NCI-H82 treated with DMSO at 0.1 percent for 48 hours (cell line): ENCODE measurements at regions not wholly inside any gene's neighbourhood (a gene's known extent, or its start where the extent isn't known, plus 50 kb on each side); places are given as distances from the start of the nearest gene placed in this dataset.
A peak's percentile ranks its signal among the peaks of the same experiment; 100 is the strongest.
"Not testable (repeated sequence)": the region's sequence is repeated elsewhere in the genome, so short reads cannot be mapped to it uniquely, and the experiment has no call there.

Source experiments
- DNase-seq: peaks from one replicate; lab custom pipeline; 2025; ENCODE audit not compliant: unreplicated experiment; lab: John Stamatoyannopoulos, UW

GRCh38 chr2:139605668-139606067 lies 825.5 kb upstream of the NXPH2 start:
- DNase-seq, result no peak

DNA sequence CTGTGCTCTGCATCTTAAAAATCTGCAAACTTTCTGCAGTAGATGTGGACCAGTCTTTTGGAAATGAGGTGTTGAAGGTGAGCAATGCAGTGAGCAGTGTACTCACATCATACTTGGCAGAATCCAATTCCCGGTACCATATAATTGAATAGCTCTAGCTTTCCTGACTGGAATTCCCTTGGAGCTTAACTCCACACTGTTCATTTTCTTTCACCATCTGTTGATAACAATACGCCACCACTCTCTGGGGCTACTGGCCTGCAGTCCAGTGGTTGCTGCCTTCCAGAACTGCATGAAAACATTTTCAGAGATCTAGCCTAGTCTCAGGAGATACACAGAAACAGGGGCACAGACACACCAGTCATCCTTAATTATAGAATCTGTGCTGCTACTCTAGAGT lies 820.0 kb upstream of the NXPH2 start:
- no peak for DNase-seq

DNA sequence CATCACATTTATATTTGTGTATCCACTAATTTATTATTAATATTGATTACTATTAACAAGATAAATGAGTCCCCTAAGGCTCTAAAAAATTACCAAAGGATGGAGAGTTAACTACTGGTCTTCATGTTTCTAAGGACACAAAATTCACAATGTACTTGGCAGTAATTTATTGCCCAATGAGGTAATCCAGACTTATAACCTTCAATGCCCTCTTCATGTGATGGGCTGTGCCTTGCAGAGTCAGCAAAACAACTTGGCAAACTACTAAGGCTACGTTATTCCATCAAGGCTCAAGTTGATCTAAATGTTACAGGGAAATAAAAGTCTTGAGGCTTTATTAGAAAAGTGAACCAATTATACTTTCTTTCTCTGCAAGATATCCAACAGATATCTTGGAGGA lies 804.9 kb upstream of the NXPH2 start:
- DNase-seq, result no peak

GRCh38 chr2:139574371-139574770 lies 794.2 kb upstream of the NXPH2 start:
- DNase-seq, result no peak

- DNase-seq, result no peak
These were observed 776.6 kb upstream of the NXPH2 start for GRCh38 chr2:139556789-139557188.

DNA sequence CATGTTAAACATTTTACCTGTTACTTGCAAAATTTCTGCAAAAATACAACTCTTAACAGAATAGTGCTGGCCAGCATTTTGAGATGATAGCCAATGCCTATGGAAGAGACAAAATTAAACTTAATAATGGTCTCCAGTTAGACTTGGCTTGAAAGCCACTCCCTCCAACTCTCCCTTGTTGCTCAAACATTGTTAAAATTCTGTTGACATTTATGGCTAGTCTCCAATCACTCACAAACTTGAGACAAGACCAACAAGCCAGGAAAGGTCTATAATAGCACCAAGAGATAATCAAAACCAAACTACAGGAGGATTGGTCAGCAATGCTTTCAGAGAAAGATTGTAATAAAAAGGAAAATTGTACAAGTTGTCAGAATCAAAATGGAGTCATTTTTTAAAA lies 770.7 kb upstream of the NXPH2 start:
- no peak for DNase-seq

DNA sequence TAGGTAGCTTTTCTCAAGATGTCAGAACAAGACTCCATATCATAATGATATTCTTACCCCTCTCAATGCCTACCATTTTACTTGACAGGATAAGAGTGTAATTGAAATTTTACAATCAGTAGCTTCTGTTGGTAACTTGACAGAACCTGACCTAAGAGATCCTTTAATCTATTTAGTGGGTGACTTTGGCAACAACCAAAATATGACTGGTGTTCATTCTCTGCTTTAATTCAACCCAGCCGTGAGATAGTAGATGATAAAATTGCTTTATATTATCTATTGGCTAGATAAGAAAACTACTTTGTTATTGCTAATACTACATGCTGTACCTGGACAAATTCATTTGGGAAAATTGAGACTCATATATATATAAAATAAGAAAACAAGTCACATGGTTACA lies 770.2 kb upstream of the NXPH2 start:
- DNase-seq, result no peak

- DNase-seq, result no peak
These were observed 764.1 kb upstream of the NXPH2 start for GRCh38 chr2:139544186-139544851.

GRCh38 chr2:139538332-139539020 lies 758.3 kb upstream of the NXPH2 start:
- DNase-seq, result not testable (repeated sequence)

DNA sequence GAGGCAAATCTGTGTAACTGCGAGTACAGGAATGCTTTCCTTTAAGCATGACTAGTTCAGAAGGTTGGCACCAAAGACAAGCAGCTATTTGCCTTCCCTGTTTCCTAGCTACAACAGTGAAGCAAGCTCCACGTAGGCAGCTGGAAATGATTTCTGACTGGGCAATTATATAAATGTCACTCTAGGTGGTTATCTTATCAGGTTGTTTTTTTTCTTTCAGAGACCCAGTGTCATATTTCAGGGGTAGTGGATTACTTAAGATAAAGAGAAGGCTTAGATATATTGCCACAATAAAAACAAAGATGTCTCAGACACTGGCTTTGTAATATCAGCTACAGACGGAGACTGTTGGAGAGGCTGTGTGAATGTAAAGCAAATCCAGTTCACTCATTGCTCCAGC lies 748.9 kb upstream of the NXPH2 start:
- no peak for DNase-seq

- no peak for DNase-seq
These were observed 746.6 kb upstream of the NXPH2 start for GRCh38 chr2:139526781-139527180.

GRCh38 chr2:139518321-139518720 lies 738.1 kb upstream of the NXPH2 start:
- DNase-seq, result no peak

GRCh38 chr2:139514951-139515350 lies 734.8 kb upstream of the NXPH2 start:
- no peak for DNase-seq

DNA sequence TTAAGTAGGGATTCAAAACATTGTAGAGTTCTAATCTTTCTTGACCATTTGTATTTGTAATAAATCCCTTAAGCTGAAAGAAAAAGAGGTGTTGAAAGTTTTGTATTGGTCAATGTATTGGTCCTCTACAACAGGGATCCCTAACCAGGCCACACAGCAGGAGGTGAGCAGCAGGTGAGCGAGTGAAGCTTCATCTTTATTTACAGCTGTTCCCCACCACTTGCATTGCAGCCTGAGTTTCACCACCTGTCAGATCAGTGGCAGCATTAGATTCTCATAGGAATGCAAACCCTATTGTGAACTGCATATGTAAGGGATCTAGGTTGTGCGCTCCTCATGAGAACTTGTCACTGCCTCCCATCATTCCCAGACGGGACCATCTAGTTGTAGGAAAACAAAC lies 715.7 kb upstream of the NXPH2 start:
- no peak for DNase-seq

GRCh38 chr2:139492131-139492680 lies 712.0 kb upstream of the NXPH2 start:
- no peak for DNase-seq

- DNase-seq, result no peak
These were observed 700.0 kb upstream of the NXPH2 start for GRCh38 chr2:139480161-139480650.

DNA sequence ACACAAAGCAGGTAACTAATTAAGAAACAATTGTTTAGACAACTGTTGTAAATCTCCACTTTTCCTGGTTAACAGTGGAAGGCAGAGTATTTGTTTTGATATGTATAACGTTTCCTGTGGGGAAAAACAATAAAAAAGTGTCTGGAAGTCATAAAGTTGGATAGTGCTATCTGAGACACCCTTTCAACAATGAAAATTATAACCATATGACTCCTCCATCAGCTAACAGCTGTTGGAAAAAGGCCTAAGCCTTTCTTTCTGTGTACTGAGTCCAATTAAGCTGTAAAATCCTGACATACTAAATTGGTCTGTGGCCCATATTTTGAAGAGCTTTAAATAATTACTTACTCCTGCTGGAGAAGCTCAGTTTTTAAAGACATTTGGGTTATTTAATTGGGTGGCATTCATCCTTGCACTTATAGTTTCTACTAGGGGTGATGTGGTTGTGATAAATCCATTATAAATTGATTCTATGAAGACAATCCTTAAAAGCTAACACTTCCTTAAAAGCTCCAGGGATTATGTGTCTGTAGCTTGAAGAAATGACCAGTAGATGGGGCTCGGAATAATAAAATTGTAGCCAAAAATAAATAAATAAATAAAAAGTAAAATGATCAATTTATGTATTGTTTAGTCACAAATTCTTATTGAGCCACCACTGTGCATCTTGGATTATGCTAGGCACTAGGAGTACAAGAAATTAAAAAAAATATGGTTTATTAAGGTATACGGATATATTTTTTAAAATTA lies 698.1 kb upstream of the NXPH2 start:
- DNase-seq, result peak; percentile 97

- DNase-seq, result no peak
These were observed 697.4 kb upstream of the NXPH2 start for GRCh38 chr2:139477618-139478017.

GRCh38 chr2:139469985-139470384 lies 689.8 kb upstream of the NXPH2 start:
- DNase-seq, result no peak

DNA sequence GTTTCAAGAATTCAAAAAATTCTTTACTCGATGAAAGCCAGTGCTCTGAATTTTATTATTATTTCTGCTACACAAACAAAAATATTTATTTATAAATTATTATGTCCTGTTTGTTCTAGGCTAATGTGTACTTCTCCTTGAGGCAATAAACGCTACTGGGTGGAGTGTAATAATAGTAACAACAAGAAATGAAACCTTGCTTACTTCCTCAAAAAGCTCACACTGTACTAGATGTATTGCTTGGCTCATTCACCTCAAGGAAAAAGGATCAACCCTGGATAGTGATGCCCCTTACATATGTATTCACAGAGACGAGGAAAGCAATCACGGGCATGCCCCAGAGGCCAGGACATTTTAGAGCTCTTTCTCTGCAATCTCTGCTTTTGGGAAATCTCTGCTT lies 685.6 kb upstream of the NXPH2 start:
- DNase-seq, result no peak

GRCh38 chr2:139457873-139458272 lies 677.7 kb upstream of the NXPH2 start:
- DNase-seq, result peak; percentile 87

- no peak for DNase-seq
These were observed 674.1 kb upstream of the NXPH2 start for GRCh38 chr2:139454251-139454650.
